GM23338 (cell line): ENCODE measurements at regions not wholly inside any gene's neighbourhood (a gene's known extent, or its start where the extent isn't known, plus 50 kb on each side); places are given as distances from the start of the nearest gene placed in this dataset.
A peak's percentile ranks its signal among the peaks of the same experiment; 100 is the strongest.

ENCODE experiments used
- ATAC-seq: fragments of 200-7000 bp; cut with Tn5 transposase; 3 replicates; pipeline ENCODE4 v1.9.1; 2020
- DNase-seq: peaks from one replicate; pipeline ENCODE4 v3.0.0-alpha.2; 2015; ENCODE audit warnings: low spot score
- H2AFZ ChIP-seq: fragments of 200-600 bp; sonication (generic); 2 replicates; pipeline ENCODE4 v1.8.0; 2016; ENCODE audit warnings: antibody characterized with exemption, mild to moderate bottlenecking, moderate library complexity
- H3F3A ChIP-seq: fragments of 200-600 bp; sonication (generic); replicated peaks from 2 replicates; pipeline ENCODE4 v1.8.0; 2017; ENCODE audit warnings: antibody characterized with exemption, mixed run types, low read depth
- H3K27ac ChIP-seq: fragments of 200-600 bp; sonication (generic); 2 replicates; pipeline ENCODE4 v1.6.1; 2016; ENCODE audit warnings: low read depth
- H3K27me3 ChIP-seq: fragments of 200-600 bp; sonication (generic); 2 replicates; pipeline ENCODE4 v1.8.0; 2016; ENCODE audit warnings: mild to moderate bottlenecking, mixed run types, moderate library complexity; ENCODE audit not compliant: insufficient read depth
- H3K36me3 ChIP-seq: fragments of 200-600 bp; sonication (generic); 2 replicates; pipeline ENCODE4 v1.8.0; 2016; ENCODE audit warnings: mild to moderate bottlenecking; ENCODE audit not compliant: insufficient read depth
- H3K4me1 ChIP-seq: fragments of 200-600 bp; sonication (generic); 2 replicates; pipeline ENCODE4 v1.8.0; 2016; ENCODE audit warnings: mild to moderate bottlenecking, moderate library complexity; ENCODE audit not compliant: insufficient read depth
- H3K4me2 ChIP-seq: fragments of 200-600 bp; sonication (generic); 2 replicates; pipeline ENCODE4 v1.7.1; 2017; ENCODE audit warnings: mixed run types
- H3K4me3 ChIP-seq: fragments of 200-600 bp; sonication (generic); 2 replicates; pipeline ENCODE4 v1.6.1; 2016; ENCODE audit warnings: mixed run types
- H3K79me2 ChIP-seq: fragments of 200-600 bp; sonication (generic); replicated peaks from 2 replicates; pipeline ENCODE4 v1.8.0; 2017; ENCODE audit warnings: mild to moderate bottlenecking; ENCODE audit not compliant: insufficient read depth
- H3K9me2 ChIP-seq: fragments of 200-600 bp; sonication (generic); 2 replicates; pipeline ENCODE4 v1.8.0; 2017; ENCODE audit not compliant: insufficient read depth
- H4K20me1 ChIP-seq: fragments of 200-600 bp; sonication (generic); replicated peaks from 2 replicates; pipeline ENCODE4 v1.8.0; 2017; ENCODE audit warnings: mild to moderate bottlenecking; ENCODE audit not compliant: insufficient read depth
- H3K27ac Mint-ChIP-seq: 2 replicates; pipeline ENCODE4 v1.8.0; 2020; ENCODE audit warnings: inconsistent platforms, mild to moderate bottlenecking, moderate library complexity, mixed read lengths
- H3K27me3 Mint-ChIP-seq: 3 replicates; pipeline ENCODE4 v1.8.0; 2022; ENCODE audit warnings: low read depth, mild to moderate bottlenecking, moderate library complexity, mixed read lengths, inconsistent platforms; ENCODE audit not compliant: insufficient read depth, poor library complexity
- H3K36me3 Mint-ChIP-seq: 3 replicates; pipeline ENCODE4 v1.8.0; 2021; ENCODE audit warnings: low read depth, mild to moderate bottlenecking, inconsistent platforms, moderate library complexity, mixed read lengths
- H3K4me1 Mint-ChIP-seq: 3 replicates; pipeline ENCODE4 v1.8.0; 2020; ENCODE audit warnings: mild to moderate bottlenecking, inconsistent platforms, mixed read lengths
- H3K4me3 Mint-ChIP-seq: 3 replicates; pipeline ENCODE4 v1.8.0; 2021; ENCODE audit warnings: moderate library complexity, mild to moderate bottlenecking, inconsistent platforms, mixed read lengths
- H3K9me3 Mint-ChIP-seq: 3 replicates; pipeline ENCODE4 v1.8.0; 2020; ENCODE audit warnings: moderate library complexity, mild to moderate bottlenecking, inconsistent platforms, mixed read lengths
- CREB1 ChIP-seq: fragments of 250-450 bp; sonication (Bioruptor Pico); IDR thresholded peaks from 2 replicates; pipeline ENCODE4 v1.5.0; 2020; ENCODE audit warnings: low read depth, mild to moderate bottlenecking, moderate library complexity
- CTCF ChIP-seq, 2 experiments: fragments of 200-600 bp in 1 of 2; sonication (generic) in 1 of 2; conservative IDR thresholded peaks; 2 replicates each; pipeline versions ENCODE4 v1.5.1 to v1.6.1; 2016 to 2017; ENCODE audit warnings: antibody characterized with exemption in 2 of 2, low read depth in 2 of 2, mild to moderate bottlenecking in 2 of 2, moderate library complexity in 1 of 2
- ETS1 ChIP-seq: IDR thresholded peaks from 2 replicates; pipeline ENCODE4 v1.6.1; 2016; ENCODE audit warnings: antibody characterized with exemption
- EZH2 ChIP-seq: fragments of 200-600 bp; sonication (generic); IDR thresholded peaks from one replicate; pipeline ENCODE4 v1.8.0; 2017; ENCODE audit warnings: antibody characterized with exemption, mild to moderate bottlenecking, low read depth; ENCODE audit not compliant: unreplicated experiment
- EZH2phosphoT487 ChIP-seq: fragments of 200-600 bp; sonication (generic); IDR thresholded peaks from one replicate; pipeline ENCODE4 v1.8.1; 2018; ENCODE audit warnings: antibody characterized with exemption; ENCODE audit not compliant: unreplicated experiment
- JUNB ChIP-seq: IDR thresholded peaks from one replicate; pipeline ENCODE4 v1.6.1; 2016; ENCODE audit warnings: antibody characterized with exemption; ENCODE audit not compliant: unreplicated experiment
- NANOG ChIP-seq: IDR thresholded peaks from 2 replicates; pipeline ENCODE4 v1.6.1; 2016; ENCODE audit warnings: antibody characterized with exemption, borderline replicate concordance
- POLR2AphosphoS5 ChIP-seq: IDR thresholded peaks from 2 replicates; pipeline ENCODE4 v1.6.1; 2016; ENCODE audit warnings: antibody characterized with exemption, low read depth
- REST ChIP-seq: IDR thresholded peaks from one replicate; pipeline ENCODE4 v1.6.1; 2018; ENCODE audit warnings: antibody characterized with exemption; ENCODE audit not compliant: unreplicated experiment
- STAT1 ChIP-seq: IDR thresholded peaks from one replicate; pipeline ENCODE4 v1.6.1; 2016; ENCODE audit warnings: antibody characterized with exemption; ENCODE audit not compliant: unreplicated experiment
- ZNF114 ChIP-seq: fragments of 250-450 bp; sonication (Bioruptor Pico); IDR thresholded peaks from 2 replicates; pipeline ENCODE4 v1.5.0; 2020; ENCODE audit warnings: mild to moderate bottlenecking, moderate library complexity
- ZNF331 ChIP-seq: fragments of 250-450 bp; sonication (Bioruptor Pico); IDR thresholded peaks from 2 replicates; pipeline ENCODE4 v1.5.0; 2020; ENCODE audit warnings: low read depth, mild to moderate bottlenecking, moderate library complexity
- ZNF462 ChIP-seq: fragments of 250-450 bp; sonication (Bioruptor Pico); IDR thresholded peaks from 2 replicates; pipeline ENCODE4 v1.5.0; 2020; ENCODE audit warnings: mild to moderate bottlenecking, moderate library complexity

GRCh38 chr2:180647621-180648020, 332.8 kb upstream of the UBE2E3 start:
- Histone ChIP-seq H3K27ac (no peak overlapping the region), H3K27me3 (no peaks in the 10 kb centered on the region), H3K4me2 (no peak overlapping the region), H3K9me2 (no peaks in the 10 kb centered on the region), H4K20me1 (no peaks in the 10 kb centered on the region), H3F3A (no peaks in the 10 kb centered on the region), H3K4me1 (peaks cover 6% of the 10 kb centered on the region), H3K4me3 (no peak overlapping the region), H3K79me2 (no peaks in the 10 kb centered on the region), H2AFZ (peak overlapping the region; percentile 57; the same call in 1 of the 2 replicates), H3K36me3 (no peaks in the 10 kb centered on the region)
- TF ChIP-seq EZH2, result no peak
- TF ChIP-seq JUNB, result no peak
- no peak for TF ChIP-seq ETS1
- no peak for TF ChIP-seq NANOG
- TF ChIP-seq ZNF331 (CRISPR knock-in tag), result no peak
- no peak for TF ChIP-seq ZNF462 (CRISPR knock-in tag)
- TF ChIP-seq POLR2AphosphoS5, result no peak
- no peak for TF ChIP-seq ZNF114
- TF ChIP-seq CTCF (conservative IDR thresholded peaks at IDR 0.05; ENCODE audit: low read depth in 2 of 2), result no peak
- no peak for TF ChIP-seq STAT1
- no peak for TF ChIP-seq EZH2phosphoT487
- TF ChIP-seq CREB1 (CRISPR knock-in tag), result no peak
- TF ChIP-seq REST, result no peak
- H3K27me3 Mint-ChIP-seq, result no peaks in the 10 kb centered on the region
- no peak for ATAC-seq
- no peak for DNase-seq
- no peaks in the 10 kb centered on the region for H3K9me3 Mint-ChIP-seq
- H3K4me3 Mint-ChIP-seq, result no peak overlapping the region
- no peaks in the 10 kb centered on the region for H3K36me3 Mint-ChIP-seq
- no peak overlapping the region for H3K27ac Mint-ChIP-seq
- peaks cover 8% of the 10 kb centered on the region; the same call in 2 of the 3 replicates for H3K4me1 Mint-ChIP-seq
